ENCODE measurements at regions not wholly inside any gene's neighbourhood (a gene's known extent, or its start where the extent isn't known, plus 50 kb on each side); places are given as distances from the start of the nearest gene placed in this dataset.
A peak's percentile ranks its signal among the peaks of the same experiment; 100 is the strongest.

GRCh38 chr10:3229815-3230214 is 57.2 kb upstream of the PITRM1 start:
- H3K4me3 ChIP-seq (ENCODE audit: control insufficient read depth, low read depth, low read length) = no peak overlapping the region
- no peak for DNase-seq (ENCODE audit: low read depth)
- no peak for TF ChIP-seq CTCF (IDR thresholded peaks at IDR 0.05; ENCODE audit: control insufficient read depth, insufficient read depth, low read depth, low read length, missing control alignments)

GRCh38 chr10:3228629-3228945 is 56.0 kb upstream of the PITRM1 start:
- no peak for DNase-seq (ENCODE audit: low read depth)
- no peak for TF ChIP-seq CTCF (IDR thresholded peaks at IDR 0.05; ENCODE audit: control insufficient read depth, insufficient read depth, low read depth, low read length, missing control alignments)
- H3K4me3 ChIP-seq (ENCODE audit: control insufficient read depth, low read depth, low read length) = no peak overlapping the region

GRCh38 chr10:3226960-3227744 is 54.6 kb upstream of the PITRM1 start:
- H3K4me3 ChIP-seq (ENCODE audit: control insufficient read depth, low read depth, low read length) = no peak overlapping the region
- peak; percentile 61 for DNase-seq (ENCODE audit: low read depth)
- no peak for TF ChIP-seq CTCF (IDR thresholded peaks at IDR 0.05; ENCODE audit: control insufficient read depth, insufficient read depth, low read depth, low read length, missing control alignments)

DNA sequence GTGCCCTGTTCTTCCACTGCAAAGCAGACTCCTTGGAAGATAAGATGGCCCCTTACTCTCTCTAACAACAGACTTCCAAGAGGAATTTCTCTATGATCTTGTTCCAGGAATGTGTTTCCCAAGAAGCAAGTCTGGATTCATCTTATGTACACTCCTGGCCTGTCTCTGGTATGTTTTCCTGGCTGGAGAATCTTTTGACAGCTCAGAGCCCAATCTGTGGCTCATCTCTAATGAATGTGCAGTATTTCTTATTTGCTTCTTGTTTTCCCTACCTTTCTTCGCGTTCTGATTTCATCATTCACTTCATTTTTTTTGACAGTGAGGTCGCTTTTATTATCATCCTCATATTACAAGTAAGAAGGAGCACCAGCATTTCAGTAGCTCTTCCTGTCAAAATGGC is 53.0 kb upstream of the PITRM1 start:
- no peak for TF ChIP-seq CTCF (IDR thresholded peaks at IDR 0.05; ENCODE audit: control insufficient read depth, insufficient read depth, low read depth, low read length, missing control alignments)
- peak; percentile 33 for DNase-seq (ENCODE audit: low read depth)
- no peak overlapping the region for H3K4me3 ChIP-seq (ENCODE audit: control insufficient read depth, low read depth, low read length)

DNA sequence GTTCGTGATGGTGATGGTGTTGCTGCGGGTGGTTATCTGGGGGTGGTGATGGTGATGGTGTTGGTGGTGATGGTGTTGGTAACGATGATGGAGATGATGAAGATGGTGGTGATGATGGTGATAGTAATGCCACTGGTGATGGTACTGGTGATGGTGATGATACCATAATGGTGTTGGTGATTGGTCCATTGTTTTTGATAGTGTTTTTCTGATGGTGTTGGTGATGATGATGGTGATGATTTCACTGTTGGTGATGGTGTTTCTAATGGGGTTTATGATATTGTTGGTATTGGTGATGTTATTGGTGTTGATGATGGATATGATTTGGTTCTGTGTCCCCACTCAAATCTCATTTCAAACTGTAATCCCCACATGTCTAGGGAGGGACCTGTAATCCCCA is 51.7 kb upstream of the PITRM1 start:
- TF ChIP-seq CTCF (IDR thresholded peaks at IDR 0.05; ENCODE audit: control insufficient read depth, insufficient read depth, low read depth, low read length, missing control alignments) = no peak
- no peak overlapping the region for H3K4me3 ChIP-seq (ENCODE audit: control insufficient read depth, low read depth, low read length)
- DNase-seq (ENCODE audit: low read depth) = no peak

DNA sequence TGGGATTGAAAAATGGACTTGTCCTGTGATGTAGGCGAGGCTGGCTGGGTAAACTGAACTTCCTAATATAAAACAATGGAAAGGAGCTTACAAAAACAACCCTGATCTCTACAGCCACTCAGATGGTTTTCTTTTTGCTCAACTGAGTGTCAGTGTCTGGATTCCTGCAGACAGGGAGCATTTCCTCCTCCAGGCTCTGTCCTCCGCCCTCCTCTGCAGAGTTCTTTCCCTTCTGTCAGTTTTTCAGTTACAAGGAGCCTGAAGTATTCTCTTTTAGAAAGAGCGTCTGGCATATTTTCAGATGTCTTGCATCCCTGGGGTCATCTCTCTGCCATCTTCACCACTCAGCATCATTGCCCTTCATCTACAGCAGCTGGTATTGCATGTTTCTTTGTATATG is 50.0 kb upstream of the PITRM1 start:
- H3K4me3 ChIP-seq (ENCODE audit: control insufficient read depth, low read depth, low read length) = no peak overlapping the region
- DNase-seq (ENCODE audit: low read depth) = no peak
- TF ChIP-seq CTCF (IDR thresholded peaks at IDR 0.05; ENCODE audit: control insufficient read depth, insufficient read depth, low read depth, low read length, missing control alignments) = no peak
